ENCODE measurements at regions not wholly inside any gene's neighbourhood (a gene's known extent, or its start where the extent isn't known, plus 50 kb on each side); places are given as distances from the start of the nearest gene placed in this dataset.

DNA sequence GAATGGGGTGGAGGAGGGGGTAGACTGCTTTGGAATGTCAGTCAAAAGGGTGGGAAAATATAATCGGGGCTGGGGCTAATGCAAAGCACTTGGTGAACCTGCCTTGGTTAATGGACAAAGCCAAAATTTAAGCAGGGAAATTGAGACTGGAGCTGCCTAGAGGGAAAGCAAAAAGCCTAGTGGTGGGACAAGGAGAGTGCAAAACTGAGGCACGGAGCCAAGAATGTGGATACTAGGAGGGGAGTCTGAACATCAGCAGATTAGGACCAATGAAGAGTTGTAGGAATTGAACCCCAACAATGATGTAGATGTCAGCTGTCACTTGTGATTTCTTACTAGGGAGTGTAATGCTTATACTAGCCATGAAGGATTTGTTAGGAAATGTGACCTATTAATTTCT is 195.9 kb downstream of the MDFIC start:
- Histone ChIP-seq H3K9me3 (ENCODE audit: insufficient read depth, low read depth) (no peaks in the 10 kb centered on the region), H3F3A (ENCODE audit: insufficient read depth, low read depth) (no peaks in the 10 kb centered on the region), H3K9me2 (ENCODE audit: insufficient read depth) (no peaks in the 10 kb centered on the region; the same call in 1 of the 2 replicates), H2AFZ (no peak overlapping the region), H3K4me3 (no peak overlapping the region), H3K36me3 (ENCODE audit: low read depth) (no peaks in the 10 kb centered on the region), H4K20me1 (ENCODE audit: insufficient read depth) (no peaks in the 10 kb centered on the region), H3K79me2 (ENCODE audit: low read depth) (no peaks in the 10 kb centered on the region), H3K4me2 (no peak overlapping the region), H3K27ac (no peak overlapping the region), H3K27me3 (ENCODE audit: insufficient read depth, low read depth) (no peaks in the 10 kb centered on the region), H3K4me1 (replicated peaks; ENCODE audit: insufficient read depth) (no peaks in the 10 kb centered on the region)
- intact Hi-C loops (cut with micrococcal nuclease; ENCODE audit: unreplicated experiment): no loop called here
- no TSS peak for BruUV-seq (replicated peaks)
- POLR2A ChIA-PET (ENCODE audit: unreplicated experiment): interaction anchor here (0.6 kb wide), 1 partner anchor 123 kb away, joined by 3 read pairs; no protein-coding TSS in a partner anchor
- CTCF ChIA-PET: no interaction called here
- no peak for DNase-seq
- TF ChIP-seq, protein P1, sequence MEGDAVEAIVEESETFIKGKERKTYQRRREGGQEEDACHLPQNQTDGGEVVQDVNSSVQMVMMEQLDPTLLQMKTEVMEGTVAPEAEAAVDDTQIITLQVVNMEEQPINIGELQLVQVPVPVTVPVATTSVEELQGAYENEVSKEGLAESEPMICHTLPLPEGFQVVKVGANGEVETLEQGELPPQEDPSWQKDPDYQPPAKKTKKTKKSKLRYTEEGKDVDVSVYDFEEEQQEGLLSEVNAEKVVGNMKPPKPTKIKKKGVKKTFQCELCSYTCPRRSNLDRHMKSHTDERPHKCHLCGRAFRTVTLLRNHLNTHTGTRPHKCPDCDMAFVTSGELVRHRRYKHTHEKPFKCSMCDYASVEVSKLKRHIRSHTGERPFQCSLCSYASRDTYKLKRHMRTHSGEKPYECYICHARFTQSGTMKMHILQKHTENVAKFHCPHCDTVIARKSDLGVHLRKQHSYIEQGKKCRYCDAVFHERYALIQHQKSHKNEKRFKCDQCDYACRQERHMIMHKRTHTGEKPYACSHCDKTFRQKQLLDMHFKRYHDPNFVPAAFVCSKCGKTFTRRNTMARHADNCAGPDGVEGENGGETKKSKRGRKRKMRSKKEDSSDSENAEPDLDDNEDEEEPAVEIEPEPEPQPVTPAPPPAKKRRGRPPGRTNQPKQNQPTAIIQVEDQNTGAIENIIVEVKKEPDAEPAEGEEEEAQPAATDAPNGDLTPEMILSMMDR (conservative IDR thresholded peaks at IDR 0.05): no peak

DNA sequence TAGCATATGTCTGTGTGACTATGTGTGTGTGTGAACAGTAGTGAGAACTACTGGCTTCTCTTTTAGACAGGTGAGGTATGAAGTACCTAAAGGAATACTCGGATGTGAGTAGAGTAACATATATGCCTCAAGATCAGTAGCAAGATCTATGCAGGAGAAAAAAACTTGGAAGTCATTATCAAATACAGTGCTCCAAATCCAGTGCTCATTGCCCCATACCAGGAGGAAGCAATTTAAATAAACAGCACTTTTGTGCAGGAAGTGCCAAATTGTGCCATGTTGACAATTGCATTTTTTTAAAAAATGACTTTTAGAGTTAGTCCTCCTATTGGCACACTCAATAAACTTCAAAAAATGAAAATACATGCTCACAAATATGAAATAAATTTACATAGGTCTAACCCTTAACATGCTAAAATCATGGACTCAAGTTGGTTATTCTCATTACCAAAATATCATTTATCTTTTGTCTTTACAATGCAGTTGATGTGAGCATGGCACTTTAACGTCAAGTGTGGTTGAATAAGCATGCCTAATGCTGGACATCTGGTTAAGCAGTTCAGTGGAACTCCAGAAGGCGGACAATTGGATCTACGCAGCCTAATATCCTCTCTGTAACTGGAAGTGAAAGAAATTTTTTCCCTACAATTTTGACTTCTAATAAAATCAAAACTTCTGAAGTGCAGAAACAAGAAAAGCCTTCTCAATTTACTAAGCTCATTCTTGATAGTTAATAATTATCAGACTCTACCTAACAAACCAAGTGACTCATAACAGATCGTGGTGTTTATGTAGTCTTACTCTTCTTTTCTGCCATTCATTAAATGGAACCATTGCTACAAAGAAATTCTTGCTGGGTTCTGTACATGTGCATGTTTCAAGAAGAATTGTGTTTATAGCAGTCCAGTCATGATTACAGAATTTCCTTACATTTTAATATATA is 195.2 kb downstream of the MDFIC start:
- no TSS peak for BruUV-seq (replicated peaks)

DNA sequence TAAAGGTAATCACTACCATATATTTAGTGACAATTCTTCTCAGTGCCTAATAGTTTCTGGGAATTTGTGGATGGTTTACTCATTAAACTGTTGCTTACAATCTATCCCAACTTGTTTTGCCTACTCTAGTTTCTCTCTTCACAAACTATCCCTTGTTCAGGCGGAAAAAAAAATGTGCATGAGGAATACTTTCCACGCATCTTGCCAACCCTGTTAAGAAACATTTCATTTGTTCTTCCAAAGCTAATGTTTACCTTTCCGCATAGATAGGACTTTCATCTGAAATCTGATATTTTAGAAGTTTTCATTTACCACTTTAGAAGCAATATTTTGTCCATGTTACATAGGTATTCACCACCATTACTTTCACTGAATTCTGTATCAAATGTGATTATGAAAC is 191.9 kb downstream of the MDFIC start:
- H3F3A ChIP-seq (ENCODE audit: insufficient read depth, low read depth): no peaks in the 10 kb centered on the region
- intact Hi-C loops (cut with micrococcal nuclease; ENCODE audit: unreplicated experiment): no loop called here
- TF ChIP-seq EZH2 (IDR thresholded peaks at IDR 0.05; ENCODE audit: low read depth): no peak
- TF ChIP-seq, protein P1 (conservative IDR thresholded peaks at IDR 0.05): no peak
- no peaks in the 10 kb centered on the region for H3K9me2 ChIP-seq (ENCODE audit: insufficient read depth)
- H3K4me1 ChIP-seq (replicated peaks; ENCODE audit: insufficient read depth): no peaks in the 10 kb centered on the region
- BruUV-seq (replicated peaks): no TSS peak
- H2AFZ ChIP-seq: no peak overlapping the region
- H3K27me3 ChIP-seq (ENCODE audit: insufficient read depth, low read depth): no peaks in the 10 kb centered on the region
- no peak overlapping the region for H3K4me2 ChIP-seq
- no peak for DNase-seq
- POLR2A ChIA-PET (ENCODE audit: unreplicated experiment): no interaction called here
- no peaks in the 10 kb centered on the region for H4K20me1 ChIP-seq (ENCODE audit: insufficient read depth)
- H3K4me3 ChIP-seq: no peak overlapping the region
- H3K27ac ChIP-seq: no peak overlapping the region
- H3K9me3 ChIP-seq (ENCODE audit: insufficient read depth, low read depth): no peaks in the 10 kb centered on the region
- H3K79me2 ChIP-seq (ENCODE audit: low read depth): no peaks in the 10 kb centered on the region
- CTCF ChIA-PET: no interaction called here
- no peaks in the 10 kb centered on the region for H3K36me3 ChIP-seq (ENCODE audit: low read depth)

More for the DNA sequence above, 195.2 kb downstream of the MDFIC start:
- Histone ChIP-seq H3K4me1 (replicated peaks; ENCODE audit: insufficient read depth) (no peaks in the 10 kb centered on the region), H3K27me3 (ENCODE audit: insufficient read depth, low read depth) (no peaks in the 10 kb centered on the region), H3K4me2 (no peak overlapping the region), H3K9me2 (ENCODE audit: insufficient read depth) (no peaks in the 10 kb centered on the region; the same call in 1 of the 2 replicates), H2AFZ (no peak overlapping the region), H3F3A (ENCODE audit: insufficient read depth, low read depth) (no peaks in the 10 kb centered on the region), H3K36me3 (ENCODE audit: low read depth) (no peaks in the 10 kb centered on the region), H3K79me2 (ENCODE audit: low read depth) (no peaks in the 10 kb centered on the region), H3K9me3 (ENCODE audit: insufficient read depth, low read depth) (no peaks in the 10 kb centered on the region), H3K27ac (no peak overlapping the region), H4K20me1 (ENCODE audit: insufficient read depth) (no peaks in the 10 kb centered on the region), H3K4me3 (no peak overlapping the region)
- intact Hi-C loops (cut with micrococcal nuclease; ENCODE audit: unreplicated experiment): no loop called here
- POLR2A ChIA-PET (ENCODE audit: unreplicated experiment): no interaction called here
- CTCF ChIA-PET: no interaction called here
- DNase-seq: no peak
- no peak for TF ChIP-seq EZH2 (IDR thresholded peaks at IDR 0.05; ENCODE audit: low read depth)
- TF ChIP-seq, protein P1 (conservative IDR thresholded peaks at IDR 0.05): no peak

Data from PC-9 (cell line).